ENCODE measurements at regions not wholly inside any gene's neighbourhood (a gene's known extent, or its start where the extent isn't known, plus 50 kb on each side); places are given as distances from the start of the nearest gene placed in this dataset.
"Not testable (repeated sequence)": the region's sequence is repeated elsewhere in the genome, so short reads cannot be mapped to it uniquely, and the experiment has no call there.

GRCh38 chr20:47960277-47960676 lies 175.0 kb upstream of the SULF2 start:
- Histone ChIP-seq H3K27me3 (ENCODE audit: control insufficient read depth, insufficient read depth, low read length) (no peaks in the 10 kb centered on the region), H3K27ac (ENCODE audit: low read length) (no peak overlapping the region), H3K36me3 (ENCODE audit: control insufficient read depth, insufficient read depth, low read length) (no peaks in the 10 kb centered on the region), H3K4me1 (ENCODE audit: control insufficient read depth, insufficient read depth, low read length) (peaks cover 4% of the 10 kb centered on the region), H3K9me3 (ENCODE audit: control insufficient read depth, low read depth, low read length) (no peaks in the 10 kb centered on the region), H3K4me3 (ENCODE audit: low read length) (no peak overlapping the region)
- WGBS (ENCODE audit: insufficient coverage, low lambda C conversion rate) = no CpG with 5 or more reads among the region's 8 CpGs
- peak; percentile 35 to 43 for DNase-seq

DNA sequence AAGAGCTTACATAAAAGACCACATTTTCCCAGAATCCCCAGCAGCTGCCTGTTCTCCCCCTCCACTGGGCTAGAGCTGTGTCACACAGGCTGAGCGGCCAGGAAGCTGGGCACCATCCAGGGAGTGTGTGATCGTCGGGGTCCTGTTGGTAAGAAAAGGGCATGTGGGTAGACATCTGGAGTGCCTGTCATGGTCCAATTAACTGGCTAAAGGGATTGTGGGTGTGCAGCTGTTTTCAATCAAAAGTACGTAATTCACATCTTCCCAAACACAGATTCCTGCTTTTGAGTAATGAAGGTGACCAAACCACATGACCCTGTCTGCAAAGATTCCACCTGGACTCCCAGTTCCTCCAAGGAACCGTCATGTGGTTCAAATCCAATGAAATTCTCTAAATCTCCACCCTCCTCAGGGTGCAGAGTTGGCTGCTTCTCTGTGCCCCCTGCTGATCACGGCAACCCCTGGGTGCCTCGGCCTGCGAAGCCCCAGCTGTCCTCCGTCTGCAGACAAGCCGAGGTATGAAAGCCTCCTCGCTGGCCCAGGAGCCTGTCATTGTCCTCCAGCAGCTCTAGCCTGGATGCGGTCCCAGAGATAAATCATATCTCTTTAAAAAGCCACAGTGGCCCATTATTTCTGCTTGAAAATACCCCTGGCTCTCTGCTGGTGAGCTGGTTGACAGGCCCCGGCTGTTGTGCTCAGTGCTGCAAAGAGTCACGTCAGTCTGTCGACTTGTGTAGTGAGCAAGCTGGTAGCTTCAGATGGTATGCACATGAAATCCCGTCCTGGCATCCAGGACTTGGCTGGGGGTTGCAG lies 172.9 kb upstream of the SULF2 start:
- not testable (repeated sequence) for H3K9me3 ChIP-seq (ENCODE audit: control insufficient read depth, low read depth, low read length); H3K4me1 ChIP-seq (ENCODE audit: control insufficient read depth, insufficient read depth, low read length); H3K27me3 ChIP-seq (ENCODE audit: control insufficient read depth, insufficient read depth, low read length); H3K27ac ChIP-seq (ENCODE audit: low read length); H3K4me3 ChIP-seq (ENCODE audit: low read length); DNase-seq; H3K36me3 ChIP-seq (ENCODE audit: control insufficient read depth, insufficient read depth, low read length)
- WGBS (ENCODE audit: insufficient coverage, low lambda C conversion rate) = no CpG with 5 or more reads among the region's 16 CpGs

GRCh38 chr20:47957135-47957534 lies 171.9 kb upstream of the SULF2 start:
- no CpG with 5 or more reads among the region's 11 CpGs for WGBS (ENCODE audit: insufficient coverage, low lambda C conversion rate)
- no peak for DNase-seq
- Histone ChIP-seq H3K27ac (ENCODE audit: low read length) (no peak overlapping the region), H3K4me1 (ENCODE audit: control insufficient read depth, insufficient read depth, low read length) (peaks cover 2% of the 10 kb centered on the region), H3K27me3 (ENCODE audit: control insufficient read depth, insufficient read depth, low read length) (no peaks in the 10 kb centered on the region), H3K4me3 (ENCODE audit: low read length) (no peak overlapping the region), H3K36me3 (ENCODE audit: control insufficient read depth, insufficient read depth, low read length) (no peaks in the 10 kb centered on the region), H3K9me3 (ENCODE audit: control insufficient read depth, low read depth, low read length) (no peaks in the 10 kb centered on the region)

DNA sequence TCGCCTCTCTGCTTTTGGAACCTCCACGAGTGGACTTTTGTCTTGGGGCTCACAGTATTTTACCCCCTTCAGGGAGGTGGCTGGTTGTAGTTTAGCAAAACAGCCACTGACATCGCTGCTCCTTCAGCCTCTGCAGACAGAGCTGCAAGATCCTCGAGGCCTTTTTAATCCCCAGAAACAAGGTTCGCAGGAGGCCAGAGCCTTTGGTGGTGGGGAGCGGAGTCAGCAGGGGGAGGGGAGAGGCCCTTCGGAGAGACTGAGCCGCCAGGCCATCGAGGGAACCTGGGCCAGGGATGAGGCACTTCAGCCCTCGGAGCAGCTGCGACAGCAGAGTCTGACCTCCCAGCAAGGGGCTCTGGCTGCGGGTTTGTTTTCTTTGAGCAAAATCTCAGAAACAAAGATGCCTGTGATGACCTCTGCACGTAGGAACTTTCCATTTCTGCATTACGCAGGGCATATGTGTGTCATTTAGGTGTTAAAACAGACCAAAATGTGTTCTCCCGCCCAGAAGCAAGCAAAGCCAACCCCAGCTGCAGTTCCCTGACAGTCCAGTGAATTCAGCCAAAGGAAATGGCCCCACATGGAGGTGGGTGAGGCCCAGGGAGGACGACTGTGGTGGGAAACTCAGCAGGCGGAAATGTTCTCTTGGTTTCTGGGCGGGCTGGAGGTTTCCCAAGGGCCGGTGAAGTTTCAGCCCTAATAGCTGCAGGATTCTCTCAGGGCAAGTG lies 171.2 kb upstream of the SULF2 start:
- H3K4me1 ChIP-seq (ENCODE audit: control insufficient read depth, insufficient read depth, low read length) = no peaks in the 10 kb centered on the region
- WGBS (ENCODE audit: insufficient coverage, low lambda C conversion rate) = 100% methylated on average over 1 of the region's 19 CpGs
- no peaks in the 10 kb centered on the region for H3K9me3 ChIP-seq (ENCODE audit: control insufficient read depth, low read depth, low read length)
- no peak overlapping the region for H3K4me3 ChIP-seq (ENCODE audit: low read length)
- H3K27ac ChIP-seq (ENCODE audit: low read length) = no peak overlapping the region
- DNase-seq = peak in 1 of 2 donors; percentile 25
- H3K27me3 ChIP-seq (ENCODE audit: control insufficient read depth, insufficient read depth, low read length) = no peaks in the 10 kb centered on the region
- H3K36me3 ChIP-seq (ENCODE audit: control insufficient read depth, insufficient read depth, low read length) = no peaks in the 10 kb centered on the region

DNA sequence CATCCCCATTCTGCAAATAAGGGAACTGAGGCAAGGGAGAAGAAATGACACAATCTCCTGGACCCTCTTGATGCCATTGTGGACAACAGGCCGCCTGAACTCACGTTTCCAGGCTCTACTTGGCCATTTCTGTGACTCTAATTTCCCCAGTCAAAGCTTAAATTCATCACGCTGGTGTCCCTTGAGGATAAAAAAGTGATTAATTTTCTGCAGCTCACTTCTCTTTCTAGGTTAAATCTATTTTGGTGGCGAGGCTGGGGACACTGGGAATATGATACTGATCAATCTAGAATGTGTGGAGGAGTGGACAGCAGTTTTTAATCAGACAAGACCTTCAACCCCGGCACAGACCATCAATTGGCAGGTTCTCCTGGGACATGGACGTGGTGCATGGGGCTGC lies 168.2 kb upstream of the SULF2 start:
- H3K4me1 ChIP-seq (ENCODE audit: control insufficient read depth, insufficient read depth, low read length) = no peaks in the 10 kb centered on the region
- H3K4me3 ChIP-seq (ENCODE audit: low read length) = no peak overlapping the region
- no peak for DNase-seq
- H3K9me3 ChIP-seq (ENCODE audit: control insufficient read depth, low read depth, low read length) = no peaks in the 10 kb centered on the region
- H3K27me3 ChIP-seq (ENCODE audit: control insufficient read depth, insufficient read depth, low read length) = no peaks in the 10 kb centered on the region
- H3K27ac ChIP-seq (ENCODE audit: low read length) = no peak overlapping the region
- no peaks in the 10 kb centered on the region for H3K36me3 ChIP-seq (ENCODE audit: control insufficient read depth, insufficient read depth, low read length)
- WGBS (ENCODE audit: insufficient coverage, low lambda C conversion rate) = no CpG with 5 or more reads among the region's 6 CpGs

GRCh38 chr20:47952023-47952564 lies 166.8 kb upstream of the SULF2 start:
- H3K27me3 ChIP-seq (ENCODE audit: control insufficient read depth, insufficient read depth, low read length) = no peaks in the 10 kb centered on the region
- no CpG with 5 or more reads among the region's 9 CpGs for WGBS (ENCODE audit: insufficient coverage, low lambda C conversion rate)
- no peak overlapping the region for H3K4me3 ChIP-seq (ENCODE audit: low read length)
- H3K36me3 ChIP-seq (ENCODE audit: control insufficient read depth, insufficient read depth, low read length) = no peaks in the 10 kb centered on the region
- H3K9me3 ChIP-seq (ENCODE audit: control insufficient read depth, low read depth, low read length) = no peaks in the 10 kb centered on the region
- no peak for DNase-seq
- H3K27ac ChIP-seq (ENCODE audit: low read length) = no peak overlapping the region
- H3K4me1 ChIP-seq (ENCODE audit: control insufficient read depth, insufficient read depth, low read length) = no peaks in the 10 kb centered on the region

DNA sequence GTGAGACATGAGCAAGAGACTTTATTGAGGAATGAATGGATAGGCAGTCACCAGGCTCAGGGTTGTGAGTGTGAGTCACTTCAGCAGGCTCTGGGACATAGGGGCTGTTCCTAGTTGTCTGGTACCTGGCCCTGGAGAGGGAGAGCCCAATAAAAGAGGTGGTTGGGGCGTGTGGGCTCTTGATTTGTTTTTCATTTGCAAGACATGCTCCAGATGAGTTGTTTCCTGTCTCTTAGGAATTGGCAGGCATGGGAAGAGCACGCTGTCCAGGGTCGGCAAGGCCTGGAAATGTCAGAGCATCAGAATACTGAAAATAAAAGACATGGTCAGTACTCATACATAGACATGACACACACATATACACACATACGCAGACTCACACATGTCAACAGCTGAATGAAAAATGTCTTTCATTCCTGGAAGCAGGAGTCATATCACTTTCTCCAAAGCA lies 166.3 kb upstream of the SULF2 start:
- H3K27me3 ChIP-seq (ENCODE audit: control insufficient read depth, insufficient read depth, low read length) = no peaks in the 10 kb centered on the region
- WGBS (ENCODE audit: insufficient coverage, low lambda C conversion rate) = no CpG with 5 or more reads among the region's 4 CpGs
- no peaks in the 10 kb centered on the region for H3K4me1 ChIP-seq (ENCODE audit: control insufficient read depth, insufficient read depth, low read length)
- no peaks in the 10 kb centered on the region for H3K9me3 ChIP-seq (ENCODE audit: control insufficient read depth, low read depth, low read length)
- H3K27ac ChIP-seq (ENCODE audit: low read length) = no peak overlapping the region
- H3K36me3 ChIP-seq (ENCODE audit: control insufficient read depth, insufficient read depth, low read length) = no peaks in the 10 kb centered on the region
- no peak for DNase-seq
- no peak overlapping the region for H3K4me3 ChIP-seq (ENCODE audit: low read length)

DNA sequence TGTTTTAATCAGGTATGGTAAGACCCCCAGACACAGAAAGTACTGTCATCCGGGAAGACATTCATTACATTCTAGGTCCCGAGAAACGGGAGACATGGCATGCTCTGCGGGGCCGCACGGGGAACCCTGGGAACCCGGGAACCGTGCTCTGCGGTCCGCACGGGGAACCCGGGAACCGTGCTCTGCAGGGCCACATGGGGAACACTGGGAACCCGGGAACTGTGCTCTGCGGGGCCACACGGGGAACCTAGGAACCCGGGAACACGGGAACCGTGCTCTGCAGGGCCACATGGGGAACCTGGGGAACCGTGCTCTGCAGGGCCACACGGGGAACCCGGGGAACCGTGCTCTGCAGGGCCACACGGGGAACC lies 165.6 kb upstream of the SULF2 start:
- Histone ChIP-seq H3K36me3 (ENCODE audit: control insufficient read depth, insufficient read depth, low read length) (no peaks in the 10 kb centered on the region), H3K27ac (ENCODE audit: low read length) (no peak overlapping the region), H3K27me3 (ENCODE audit: control insufficient read depth, insufficient read depth, low read length) (no peaks in the 10 kb centered on the region), H3K9me3 (ENCODE audit: control insufficient read depth, low read depth, low read length) (no peaks in the 10 kb centered on the region), H3K4me1 (ENCODE audit: control insufficient read depth, insufficient read depth, low read length) (no peaks in the 10 kb centered on the region), H3K4me3 (ENCODE audit: low read length) (no peak overlapping the region)
- 80% methylated on average over 1 of the region's 24 CpGs for WGBS (ENCODE audit: insufficient coverage, low lambda C conversion rate)
- DNase-seq = no peak

- Histone ChIP-seq H3K4me1 (ENCODE audit: control insufficient read depth, insufficient read depth, low read length) (no peaks in the 10 kb centered on the region), H3K27me3 (ENCODE audit: control insufficient read depth, insufficient read depth, low read length) (no peaks in the 10 kb centered on the region), H3K27ac (ENCODE audit: low read length) (no peak overlapping the region), H3K9me3 (ENCODE audit: control insufficient read depth, low read depth, low read length) (no peaks in the 10 kb centered on the region), H3K4me3 (ENCODE audit: low read length) (no peak overlapping the region), H3K36me3 (ENCODE audit: control insufficient read depth, insufficient read depth, low read length) (no peaks in the 10 kb centered on the region)
- no peak for DNase-seq
- WGBS (ENCODE audit: insufficient coverage, low lambda C conversion rate) = 100% methylated on average over 1 of the region's 11 CpGs
Observed at GRCh38 chr20:47950124-47950912, 165.0 kb upstream of the SULF2 start.

- no peak overlapping the region for H3K27ac ChIP-seq (ENCODE audit: low read length)
- H3K9me3 ChIP-seq (ENCODE audit: control insufficient read depth, low read depth, low read length) = no peaks in the 10 kb centered on the region
- no peaks in the 10 kb centered on the region for H3K36me3 ChIP-seq (ENCODE audit: control insufficient read depth, insufficient read depth, low read length)
- peaks cover 2% of the 10 kb centered on the region for H3K27me3 ChIP-seq (ENCODE audit: control insufficient read depth, insufficient read depth, low read length)
- no CpG with 5 or more reads among the region's 6 CpGs for WGBS (ENCODE audit: insufficient coverage, low lambda C conversion rate)
- H3K4me3 ChIP-seq (ENCODE audit: low read length) = no peak overlapping the region
- no peak for DNase-seq
- H3K4me1 ChIP-seq (ENCODE audit: control insufficient read depth, insufficient read depth, low read length) = no peaks in the 10 kb centered on the region
Observed at GRCh38 chr20:47949230-47949629, 163.9 kb upstream of the SULF2 start.
